HFFc6 (cell line): ENCODE measurements at regions not wholly inside any gene's neighbourhood (a gene's known extent, or its start where the extent isn't known, plus 50 kb on each side); places are given as distances from the start of the nearest gene placed in this dataset.

Experiments
- DNase-seq: peaks from one replicate; pipeline ENCODE4 v3.0.0-alpha.2; 2018
- H3K27ac Mint-ChIP-seq: 2 replicates; pipeline ENCODE4 v1.8.0; 2020; ENCODE audit warnings: mild to moderate bottlenecking, mixed read lengths
- H3K27me3 Mint-ChIP-seq: 2 replicates; pipeline ENCODE4 v1.8.0; 2021; ENCODE audit warnings: mild to moderate bottlenecking, moderate library complexity, mixed read lengths; ENCODE audit not compliant: insufficient read depth
- H3K36me3 Mint-ChIP-seq: 2 replicates; pipeline ENCODE4 v1.8.0; 2021; ENCODE audit warnings: low read depth, mixed read lengths
- H3K4me1 Mint-ChIP-seq: 2 replicates; pipeline ENCODE4 v1.8.0; 2020; ENCODE audit warnings: low read depth, mixed read lengths
- H3K4me3 Mint-ChIP-seq: 2 replicates; pipeline ENCODE4 v1.8.0; 2020; ENCODE audit warnings: mild to moderate bottlenecking, moderate library complexity, mixed read lengths
- H3K9me3 Mint-ChIP-seq: 2 replicates; pipeline ENCODE4 v1.8.0; 2020; ENCODE audit warnings: mild to moderate bottlenecking, mixed read lengths
- CTCF ChIP-seq: fragments of 200-600 bp; sonication (generic); IDR thresholded peaks from 2 replicates; pipeline ENCODE4 v1.5.0; 2021; ENCODE audit warnings: antibody characterized with exemption, mild to moderate bottlenecking

DNA sequence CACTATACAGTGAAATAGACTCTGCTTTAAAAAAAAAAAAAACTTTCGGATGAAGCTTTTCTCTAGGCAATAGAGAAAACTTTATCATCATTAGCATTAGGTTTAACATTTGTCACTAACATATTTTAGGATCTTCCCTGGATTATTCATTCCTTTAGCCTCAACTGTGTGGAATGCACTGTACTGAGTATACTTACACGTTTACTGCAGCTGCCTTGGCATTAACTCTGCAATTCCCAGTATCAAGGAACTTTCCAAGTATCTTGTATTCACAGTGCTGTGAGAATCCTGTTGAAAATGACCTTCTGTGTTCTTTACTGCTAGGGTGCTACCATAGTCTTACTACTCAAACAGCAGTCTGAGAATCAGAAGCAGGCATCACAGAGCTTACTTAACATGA, 328.2 kb upstream of the COL3A1 start:
- peak; percentile 68 for DNase-seq
- peaks cover 28% of the 10 kb centered on the region for H3K4me1 Mint-ChIP-seq

DNA sequence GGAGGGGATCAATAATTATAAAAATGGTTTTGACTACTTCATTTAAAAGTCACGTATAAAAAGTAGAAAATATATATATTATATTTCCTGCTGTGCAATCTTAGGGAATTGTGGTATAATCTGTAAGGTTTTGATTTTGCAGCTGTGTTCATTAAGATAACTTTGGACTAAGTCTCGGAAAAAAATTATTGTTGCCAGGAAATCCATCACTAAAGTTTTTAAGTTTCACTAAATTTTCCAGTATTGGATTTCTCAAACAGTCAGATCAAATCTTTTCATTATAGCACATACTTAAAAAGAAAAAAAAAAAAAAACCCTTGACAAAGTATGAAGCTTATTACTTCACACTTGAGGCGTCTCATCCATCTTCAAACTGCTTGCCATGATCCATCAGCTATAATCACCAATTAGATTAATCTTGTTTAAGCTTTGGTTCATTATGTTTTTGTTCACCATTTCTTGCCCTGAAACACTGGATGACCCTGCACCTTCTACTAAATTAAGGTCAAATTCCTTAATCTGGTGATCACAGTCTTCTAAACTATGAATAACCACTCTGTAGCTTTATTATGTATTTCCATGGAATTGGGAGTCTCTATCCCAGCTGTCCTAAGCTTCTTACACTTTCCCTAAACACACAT, 326.6 kb upstream of the COL3A1 start:
- Mint-ChIP-seq H3K36me3 (no peaks in the 10 kb centered on the region; the same call in 1 of the 2 replicates), H3K4me1 (peaks cover 28% of the 10 kb centered on the region), H3K27ac (no peak overlapping the region), H3K9me3 (no peaks in the 10 kb centered on the region), H3K27me3 (no peaks in the 10 kb centered on the region), H3K4me3 (no peak overlapping the region)
- DNase-seq = no peak
- no peak for TF ChIP-seq CTCF

More for the DNA sequence above, 328.2 kb upstream of the COL3A1 start:
- no peaks in the 10 kb centered on the region for H3K27me3 Mint-ChIP-seq
- no peaks in the 10 kb centered on the region for H3K9me3 Mint-ChIP-seq
- H3K4me3 Mint-ChIP-seq = no peak overlapping the region
- H3K36me3 Mint-ChIP-seq = no peaks in the 10 kb centered on the region; the same call in 1 of the 2 replicates
- no peak for TF ChIP-seq CTCF
- H3K27ac Mint-ChIP-seq = no peak overlapping the region; the same call in 1 of the 2 replicates

DNA sequence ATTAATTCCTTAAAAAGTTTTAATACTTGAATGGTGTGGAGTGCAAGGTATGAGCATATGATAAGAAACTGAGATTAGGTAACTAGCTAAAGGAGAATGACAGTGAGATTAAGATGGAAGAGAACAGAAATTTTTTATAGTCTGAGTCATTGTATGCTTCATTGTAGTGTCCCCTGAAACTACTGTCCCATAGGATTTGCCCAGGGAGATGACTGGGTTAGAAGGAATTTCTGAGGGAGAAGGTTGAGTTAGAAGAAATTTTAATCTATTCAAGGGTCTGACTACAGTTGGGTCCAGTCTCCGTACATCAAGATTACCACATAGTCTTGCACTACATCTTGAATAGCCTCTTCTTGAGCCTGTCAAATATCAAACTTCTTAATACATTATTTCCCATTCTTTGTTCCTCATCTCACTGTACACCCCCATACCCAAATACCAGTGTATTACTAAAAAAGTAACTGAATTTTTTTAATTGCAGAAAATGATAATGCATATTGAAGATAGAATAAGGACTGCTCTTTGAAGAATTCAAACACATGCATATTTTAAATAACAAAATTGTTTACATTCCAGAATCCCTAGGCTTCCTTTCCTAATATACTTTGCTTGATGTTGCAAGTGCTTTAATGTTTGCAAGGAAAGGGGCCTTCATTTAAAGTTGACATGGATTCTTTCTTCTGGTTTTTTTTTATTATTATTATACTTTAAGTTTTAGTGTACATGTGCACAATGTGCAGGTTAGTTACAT, 314.3 kb upstream of the COL3A1 start:
- H3K9me3 Mint-ChIP-seq = no peaks in the 10 kb centered on the region
- peak overlapping the region; percentile 58 for H3K4me3 Mint-ChIP-seq
- TF ChIP-seq CTCF = no peak
- no peaks in the 10 kb centered on the region for H3K27me3 Mint-ChIP-seq
- no peaks in the 10 kb centered on the region for H3K36me3 Mint-ChIP-seq
- H3K27ac Mint-ChIP-seq = peak overlapping the region; percentile 56
- peak; percentile 76 for DNase-seq
- peaks cover 33% of the 10 kb centered on the region for H3K4me1 Mint-ChIP-seq

DNA sequence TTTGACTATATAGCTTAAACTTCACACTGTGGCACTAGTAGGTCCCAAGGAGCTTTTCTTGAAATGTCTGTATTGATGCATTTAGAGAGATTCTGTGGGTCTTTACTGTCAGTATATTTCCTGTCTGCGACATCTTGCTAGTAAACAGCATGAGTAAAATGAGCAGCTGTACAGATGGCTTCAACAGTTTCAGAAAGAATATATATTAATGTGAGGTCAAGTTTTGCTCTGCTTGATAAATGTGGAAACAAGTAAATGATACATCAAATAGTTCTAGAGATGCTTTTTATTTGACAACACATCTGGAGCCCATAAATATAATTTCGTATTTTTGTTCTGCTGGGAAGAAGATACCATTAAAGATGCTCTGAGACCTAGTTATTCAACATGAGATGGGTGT, 310.9 kb upstream of the COL3A1 start:
- no peak for DNase-seq
- Mint-ChIP-seq H3K27me3 (no peaks in the 10 kb centered on the region), H3K27ac (no peak overlapping the region), H3K36me3 (no peaks in the 10 kb centered on the region), H3K4me3 (no peak overlapping the region), H3K4me1 (peaks cover 47% of the 10 kb centered on the region), H3K9me3 (no peaks in the 10 kb centered on the region)
- TF ChIP-seq CTCF = no peak

DNA sequence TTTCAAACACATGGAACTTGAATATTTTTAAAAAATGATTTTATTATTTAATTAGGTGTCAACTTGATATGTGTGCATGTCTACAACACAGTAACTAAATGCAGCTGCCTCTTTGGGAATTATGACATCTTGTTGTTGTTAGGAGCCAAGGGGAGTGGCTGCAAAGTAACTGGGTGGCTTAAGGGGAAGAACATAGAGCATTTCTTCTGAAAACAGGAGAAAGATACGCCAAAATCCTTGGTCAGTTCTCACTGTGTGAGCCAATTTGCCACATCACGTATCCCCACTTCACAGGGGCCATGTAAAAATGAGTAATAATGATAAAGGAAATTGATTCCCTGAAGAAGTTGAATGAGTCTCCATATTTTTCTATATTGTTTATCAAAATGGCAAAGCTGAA, 309.8 kb upstream of the COL3A1 start:
- no peaks in the 10 kb centered on the region for H3K9me3 Mint-ChIP-seq

More for the DNA sequence above, 309.8 kb upstream of the COL3A1 start:
- TF ChIP-seq CTCF = no peak
- Mint-ChIP-seq H3K27me3 (no peaks in the 10 kb centered on the region), H3K27ac (no peak overlapping the region), H3K4me3 (no peak overlapping the region), H3K36me3 (no peaks in the 10 kb centered on the region), H3K4me1 (peaks cover 42% of the 10 kb centered on the region)
- DNase-seq = no peak
